Trophoblast cell (in vitro differentiated cells and primary cell): ENCODE measurements at regions not wholly inside any gene's neighbourhood (a gene's known extent, or its start where the extent isn't known, plus 50 kb on each side); places are given as distances from the start of the nearest gene placed in this dataset.

Experiments
- DNase-seq, 2 donors: peaks; one replicate each; pipeline ENCODE4 v3.0.0-alpha.2; 2016
- H2AFZ ChIP-seq: 2 replicates; pipeline ENCODE4 v1.6.1; 2013; ENCODE audit warnings: low read length, moderate library complexity, mild to moderate bottlenecking; ENCODE audit not compliant: insufficient read depth, poor library complexity
- H2AK5ac ChIP-seq: 2 replicates; pipeline ENCODE4 v1.6.1; 2013; ENCODE audit warnings: mild to moderate bottlenecking, low read length
- H2BK120ac ChIP-seq: 2 replicates; pipeline ENCODE4 v1.6.1; 2013; ENCODE audit warnings: low read length, mild to moderate bottlenecking, moderate library complexity; ENCODE audit not compliant: insufficient read depth, poor library complexity
- H2BK12ac ChIP-seq: 2 replicates; pipeline ENCODE4 v1.6.1; 2013; ENCODE audit warnings: mild to moderate bottlenecking, low read length, moderate library complexity
- H2BK5ac ChIP-seq: 2 replicates; pipeline ENCODE4 v1.6.1; 2013; ENCODE audit warnings: low read length, low read depth, moderate library complexity, mild to moderate bottlenecking; ENCODE audit not compliant: poor library complexity
- H3K14ac ChIP-seq: 2 replicates; pipeline ENCODE4 v1.6.1; 2013; ENCODE audit warnings: mild to moderate bottlenecking, low read length
- H3K18ac ChIP-seq: 2 replicates; pipeline ENCODE4 v1.6.1; 2013; ENCODE audit warnings: mild to moderate bottlenecking, low read length
- H3K23ac ChIP-seq: 2 replicates; pipeline ENCODE4 v1.6.1; 2013; ENCODE audit warnings: low read length
- H3K27ac ChIP-seq: 2 replicates; pipeline ENCODE4 v1.5.1; 2013; ENCODE audit warnings: low read depth, mild to moderate bottlenecking, inconsistent platforms, low read length, moderate library complexity
- H3K27me3 ChIP-seq: 2 replicates; pipeline ENCODE4 v1.6.1; 2013; ENCODE audit warnings: inconsistent platforms, mild to moderate bottlenecking, low read length, moderate library complexity; ENCODE audit not compliant: insufficient read depth
- H3K36me3 ChIP-seq, 2 experiments: 1 replicate in 1 of 2; 2 replicates in 1 of 2; pipeline ENCODE4 v1.6.1; 2013; ENCODE audit warnings: low read length in 2 of 2, mild to moderate bottlenecking in 2 of 2, moderate library complexity in 1 of 2; ENCODE audit not compliant: insufficient read depth in 2 of 2, control insufficient read depth in 1 of 2
- H3K4ac ChIP-seq: 2 replicates; pipeline ENCODE4 v1.6.1; 2013; ENCODE audit warnings: low read depth, mild to moderate bottlenecking, low read length, moderate library complexity
- H3K4me1 ChIP-seq, 2 experiments: 1 replicate in 1 of 2; 2 replicates in 1 of 2; pipeline ENCODE4 v1.6.1; 2013; ENCODE audit warnings: low read length in 2 of 2, mild to moderate bottlenecking in 2 of 2, moderate library complexity in 1 of 2; ENCODE audit not compliant: insufficient read depth in 2 of 2, control insufficient read depth in 1 of 2
- H3K4me2 ChIP-seq: 2 replicates; pipeline ENCODE4 v1.6.1; 2013; ENCODE audit warnings: inconsistent platforms, mild to moderate bottlenecking, low read length, moderate library complexity
- H3K4me3 ChIP-seq: 2 replicates; pipeline ENCODE4 v1.5.1; 2013; ENCODE audit warnings: mild to moderate bottlenecking, low read depth, low read length, inconsistent platforms
- H3K79me1 ChIP-seq: one replicate; pipeline ENCODE4 v1.6.1; 2013; ENCODE audit warnings: low read length
- H3K79me2 ChIP-seq: 2 replicates; pipeline ENCODE4 v1.6.1; 2013; ENCODE audit warnings: low read length, mild to moderate bottlenecking; ENCODE audit not compliant: control insufficient read depth, insufficient read depth, poor library complexity
- H3K9ac ChIP-seq: 2 replicates; pipeline ENCODE4 v1.6.1; 2013; ENCODE audit warnings: mild to moderate bottlenecking, low read length
- H3K9me3 ChIP-seq: 2 replicates; pipeline ENCODE4 v1.6.1; 2013; ENCODE audit warnings: low read depth, mild to moderate bottlenecking, control low read depth, inconsistent platforms, low read length; ENCODE audit not compliant: insufficient read depth
- H4K12ac ChIP-seq: 2 replicates; pipeline ENCODE4 v1.6.1; 2013; ENCODE audit warnings: low read depth, mild to moderate bottlenecking, low read length, moderate library complexity
- H4K8ac ChIP-seq: 2 replicates; pipeline ENCODE4 v1.6.1; 2013; ENCODE audit warnings: low read depth, mild to moderate bottlenecking, low read length, moderate library complexity
- H4K91ac ChIP-seq: one replicate; pipeline ENCODE4 v1.6.1; 2013; ENCODE audit warnings: low read depth, mild to moderate bottlenecking, low read length, moderate library complexity
- WGBS: extraction: QIAGEN DNeasy Blood & Tissue Kit; methylation state at CpG from one replicate; pipeline ENCODE4 v1.1.7; 2013; ENCODE audit warnings: missing lambda C conversion rate; ENCODE audit not compliant: insufficient read length, insufficient coverage; ENCODE audit errors: extremely low coverage; 5-methylcytosine and 5-hydroxymethylcytosine counted together

DNA sequence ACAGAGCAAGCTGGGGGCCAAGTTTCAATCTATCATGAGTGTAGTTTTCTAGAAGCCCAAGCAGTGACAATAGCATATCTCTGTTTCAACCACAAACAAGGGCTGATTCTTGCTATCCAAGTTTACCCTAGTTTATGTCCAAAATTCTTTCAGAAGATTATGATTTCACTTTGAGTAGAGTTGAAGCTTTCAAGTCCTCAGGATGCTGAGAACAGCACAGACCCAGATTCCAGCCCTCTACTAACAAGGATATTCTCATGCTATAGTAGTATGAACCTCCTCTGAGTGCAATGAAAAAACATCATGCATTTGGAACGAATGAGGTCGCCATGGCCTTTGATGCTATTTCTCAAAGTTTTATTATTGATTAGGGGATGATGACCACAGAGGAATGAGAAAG, 344.1 kb upstream of the NPVF start:
- no CpG with 5 or more reads among the region's 2 CpGs for WGBS
- Histone ChIP-seq H3K23ac (no peak overlapping the region), H3K4me2 (no peak overlapping the region)

DNA sequence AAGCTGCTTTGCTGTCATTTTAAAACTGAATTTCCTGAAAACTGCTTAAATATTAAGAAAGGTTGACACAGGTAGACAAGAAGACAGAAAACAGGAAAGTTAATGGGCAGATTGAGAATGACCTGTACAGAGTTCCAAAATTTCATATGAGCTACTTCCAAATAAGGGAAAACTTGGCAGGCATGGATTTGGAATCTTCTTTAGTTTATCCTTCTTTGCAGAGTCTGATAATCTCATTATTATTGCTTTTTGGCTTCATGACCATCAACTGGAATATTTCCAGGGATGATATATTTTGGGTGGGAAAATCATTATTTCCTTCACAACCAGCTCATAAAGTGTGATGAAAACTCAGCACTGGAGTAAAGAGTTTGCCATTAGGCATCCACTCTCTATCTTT, 346.5 kb upstream of the NPVF start:
- H3K36me3 ChIP-seq, result no peaks in the 10 kb centered on the region
- no peak overlapping the region for H3K4me3 ChIP-seq
- H2BK12ac ChIP-seq, result no peak overlapping the region
- H4K91ac ChIP-seq, result no peak overlapping the region
- peaks cover 0 to 2% of the 10 kb centered on the region in 2 experiments for H3K4me1 ChIP-seq
- H3K14ac ChIP-seq, result no peak overlapping the region
- H2AK5ac ChIP-seq, result no peak overlapping the region
- no peak overlapping the region for H3K27ac ChIP-seq
- no peak overlapping the region for H4K12ac ChIP-seq
- no peak overlapping the region for H3K4me2 ChIP-seq
- H3K9me3 ChIP-seq, result no peaks in the 10 kb centered on the region
- H3K23ac ChIP-seq, result no peak overlapping the region
- H3K79me1 ChIP-seq, result no peaks in the 10 kb centered on the region
- no peaks in the 10 kb centered on the region for H3K79me2 ChIP-seq
- H3K27me3 ChIP-seq, result no peaks in the 10 kb centered on the region
- H3K4ac ChIP-seq, result no peak overlapping the region
- H3K18ac ChIP-seq, result no peak overlapping the region
- no peak for DNase-seq
- no peak overlapping the region for H4K8ac ChIP-seq
- no peak overlapping the region for H2AFZ ChIP-seq
- H2BK120ac ChIP-seq, result no peak overlapping the region
- H2BK5ac ChIP-seq, result no peak overlapping the region
- H3K9ac ChIP-seq, result no peak overlapping the region

More for the DNA sequence above, 344.1 kb upstream of the NPVF start:
- Histone ChIP-seq H3K18ac (no peak overlapping the region), H3K4me1 (no peaks in the 10 kb centered on the region), H3K9me3 (no peaks in the 10 kb centered on the region), H3K79me1 (no peaks in the 10 kb centered on the region), H3K36me3 (no peaks in the 10 kb centered on the region), H2BK5ac (no peak overlapping the region), H2AK5ac (no peak overlapping the region), H2BK12ac (no peak overlapping the region), H3K27ac (no peak overlapping the region), H3K27me3 (no peaks in the 10 kb centered on the region), H4K8ac (no peak overlapping the region), H3K79me2 (no peaks in the 10 kb centered on the region), H3K4ac (no peak overlapping the region), H4K91ac (no peak overlapping the region), H3K4me3 (no peak overlapping the region), H3K14ac (no peak overlapping the region), H4K12ac (no peak overlapping the region), H3K9ac (no peak overlapping the region), H2AFZ (no peak overlapping the region), H2BK120ac (no peak overlapping the region)
- no peak for DNase-seq

DNA sequence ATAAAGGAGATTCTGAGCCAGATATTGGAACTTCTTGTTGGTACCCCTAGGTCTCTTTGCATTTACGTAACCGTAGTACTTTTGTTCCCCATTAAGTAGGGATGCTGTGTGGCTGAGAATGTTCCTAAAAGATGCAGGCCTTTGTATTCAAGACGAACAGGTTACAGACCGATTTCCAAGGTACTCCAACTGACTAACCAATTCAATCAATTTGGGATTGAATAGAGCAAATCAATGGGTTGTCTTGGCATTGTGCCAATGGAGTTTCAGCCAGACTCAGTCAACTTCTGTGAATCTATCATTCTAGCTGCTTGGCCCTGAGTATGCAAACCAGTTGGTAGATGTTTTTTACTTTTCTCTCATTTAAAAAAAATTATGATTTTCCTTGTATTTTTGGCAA, 347.3 kb upstream of the NPVF start:
- H4K91ac ChIP-seq, result no peak overlapping the region
- H3K14ac ChIP-seq, result no peak overlapping the region
- no peaks in the 10 kb centered on the region for H3K79me1 ChIP-seq
- no peak overlapping the region for H3K18ac ChIP-seq
- no peaks in the 10 kb centered on the region for H3K79me2 ChIP-seq
- H4K8ac ChIP-seq, result no peak overlapping the region
- no peak overlapping the region for H3K9ac ChIP-seq
- H3K4me1 ChIP-seq, result peaks cover 0 to 2% of the 10 kb centered on the region in 2 experiments
- no peaks in the 10 kb centered on the region for H3K36me3 ChIP-seq
- H3K9me3 ChIP-seq, result no peaks in the 10 kb centered on the region
- H3K4me2 ChIP-seq, result no peak overlapping the region
- no peak overlapping the region for H3K27ac ChIP-seq
- H3K4me3 ChIP-seq, result no peak overlapping the region
- no peak overlapping the region for H3K4ac ChIP-seq
- no peak overlapping the region for H2BK120ac ChIP-seq
- no peak overlapping the region for H3K23ac ChIP-seq
- H2BK12ac ChIP-seq, result no peak overlapping the region
- H2BK5ac ChIP-seq, result no peak overlapping the region
- no CpG with 5 or more reads among the region's 4 CpGs for WGBS
- no peak overlapping the region for H4K12ac ChIP-seq
- DNase-seq, result no peak
- no peaks in the 10 kb centered on the region for H3K27me3 ChIP-seq
- no peak overlapping the region for H2AFZ ChIP-seq
- no peak overlapping the region for H2AK5ac ChIP-seq

DNA sequence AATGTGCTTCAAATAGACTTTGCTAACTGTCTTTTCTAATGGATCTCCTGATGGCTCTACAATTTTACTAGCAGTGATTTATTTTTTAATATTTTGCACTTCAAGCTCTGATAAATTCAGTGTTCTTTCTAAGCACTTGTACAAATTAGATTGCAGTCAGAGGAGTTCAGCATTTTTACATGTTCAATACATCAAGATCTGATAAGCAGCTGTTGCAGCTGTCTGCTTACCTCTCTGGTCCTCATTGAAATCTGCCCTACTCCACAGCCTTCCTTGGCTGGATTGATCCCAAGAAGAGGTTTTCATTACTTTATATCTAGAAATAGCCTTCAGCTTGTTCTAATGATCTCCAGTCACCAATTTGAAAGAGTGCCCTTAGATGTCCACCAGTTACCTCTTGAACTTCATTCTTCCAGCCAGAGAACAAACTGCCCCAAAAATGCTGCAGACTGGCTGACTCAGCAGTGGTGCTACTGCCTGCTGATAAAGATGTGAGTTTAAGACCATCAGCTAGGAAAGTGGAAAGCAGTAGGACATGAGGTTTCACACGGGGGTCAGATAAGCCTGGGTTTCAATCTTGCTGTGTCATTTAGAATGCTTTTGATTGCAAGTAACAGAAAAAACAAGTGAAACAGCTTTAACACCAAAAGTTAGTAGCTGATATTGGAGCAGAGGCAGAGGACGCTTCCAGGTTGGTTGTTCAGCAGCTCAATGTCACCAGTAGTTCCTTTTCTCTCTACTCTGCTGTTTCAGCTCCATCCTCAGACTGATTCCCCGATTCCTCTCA, 350.9 kb upstream of the NPVF start:
- Histone ChIP-seq H3K9ac (no peak overlapping the region), H3K4me1 (peaks cover 0 to 2% of the 10 kb centered on the region in 2 experiments), H3K9me3 (no peaks in the 10 kb centered on the region), H3K27me3 (no peaks in the 10 kb centered on the region), H3K14ac (no peak overlapping the region), H3K4ac (no peak overlapping the region), H3K4me2 (no peak overlapping the region), H3K4me3 (no peak overlapping the region), H4K12ac (no peak overlapping the region), H2BK120ac (peak overlapping the region; percentile 24), H2BK5ac (no peak overlapping the region), H3K79me2 (no peaks in the 10 kb centered on the region), H2AK5ac (no peak overlapping the region), H4K91ac (no peak overlapping the region), H4K8ac (no peak overlapping the region), H3K36me3 (no peaks in the 10 kb centered on the region), H2BK12ac (peak overlapping the region; percentile 67), H3K18ac (no peak overlapping the region), H3K27ac (no peak overlapping the region), H3K23ac (no peak overlapping the region), H2AFZ (no peak overlapping the region), H3K79me1 (peaks cover 3% of the 10 kb centered on the region)
- no CpG with 5 or more reads among the region's 3 CpGs for WGBS
- DNase-seq, result no peak
